WI38 (cell line): ENCODE measurements at regions not wholly inside any gene's neighbourhood (a gene's known extent, or its start where the extent isn't known, plus 50 kb on each side); places are given as distances from the start of the nearest gene placed in this dataset.

Experiments used
- H3K4me3 ChIP-seq: 2 replicates; pipeline ENCODE4 v1.5.1; 2011; ENCODE audit warnings: low read depth, mild to moderate bottlenecking, control low read depth, low read length
- CTCF ChIP-seq: IDR thresholded peaks from 2 replicates; pipeline ENCODE4 v1.5.1; 2012; ENCODE audit warnings: low read depth, mild to moderate bottlenecking, control low read depth, low read length

- no peak for TF ChIP-seq CTCF
- no peak overlapping the region for H3K4me3 ChIP-seq
These were observed 350.9 kb upstream of the KCNH8 start for GRCh38 chr3:18797378-18797777.

GRCh38 chr3:18795078-18795477 is 353.2 kb upstream of the KCNH8 start:
- TF ChIP-seq CTCF = no peak
- H3K4me3 ChIP-seq = no peak overlapping the region

GRCh38 chr3:18791752-18792151 is 356.6 kb upstream of the KCNH8 start:
- no peak for TF ChIP-seq CTCF
- no peak overlapping the region for H3K4me3 ChIP-seq

- TF ChIP-seq CTCF = no peak
- H3K4me3 ChIP-seq = no peak overlapping the region
These were observed 357.1 kb upstream of the KCNH8 start for GRCh38 chr3:18791182-18791581.

GRCh38 chr3:18790384-18790783 is 357.9 kb upstream of the KCNH8 start:
- no peak overlapping the region for H3K4me3 ChIP-seq
- no peak for TF ChIP-seq CTCF

- TF ChIP-seq CTCF = no peak
- no peak overlapping the region for H3K4me3 ChIP-seq
These were observed 358.6 kb upstream of the KCNH8 start for GRCh38 chr3:18789734-18790133.

- TF ChIP-seq CTCF = no peak
- H3K4me3 ChIP-seq = no peak overlapping the region
These were observed 360.9 kb upstream of the KCNH8 start for GRCh38 chr3:18787441-18787840.
